ENCODE measurements at regions not wholly inside any gene's neighbourhood (a gene's known extent, or its start where the extent isn't known, plus 50 kb on each side); places are given as distances from the start of the nearest gene placed in this dataset.

DNA sequence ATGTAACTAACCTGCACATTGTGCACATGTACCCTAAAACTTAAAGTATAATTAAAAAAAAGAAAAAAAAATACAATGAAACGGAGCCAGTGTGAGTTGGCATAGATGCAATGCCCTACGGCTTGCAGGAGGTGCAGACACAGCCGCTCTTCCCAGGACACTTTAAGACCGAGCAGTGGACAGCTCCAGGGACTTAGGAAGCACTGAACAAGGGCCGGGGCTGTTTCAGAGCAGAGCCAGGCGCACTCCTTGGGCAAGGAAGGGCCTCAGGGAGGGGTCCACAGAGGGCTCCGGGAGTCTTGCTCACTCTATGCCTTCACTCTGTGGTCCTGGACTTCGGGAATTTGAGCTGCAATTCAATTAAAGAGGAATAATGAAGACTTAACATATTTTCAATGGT, 355.3 kb downstream of the TCERG1L start:
- no peak for DNase-seq (ENCODE audit: low read depth in 1 of 2, low spot score in 1 of 2)

DNA sequence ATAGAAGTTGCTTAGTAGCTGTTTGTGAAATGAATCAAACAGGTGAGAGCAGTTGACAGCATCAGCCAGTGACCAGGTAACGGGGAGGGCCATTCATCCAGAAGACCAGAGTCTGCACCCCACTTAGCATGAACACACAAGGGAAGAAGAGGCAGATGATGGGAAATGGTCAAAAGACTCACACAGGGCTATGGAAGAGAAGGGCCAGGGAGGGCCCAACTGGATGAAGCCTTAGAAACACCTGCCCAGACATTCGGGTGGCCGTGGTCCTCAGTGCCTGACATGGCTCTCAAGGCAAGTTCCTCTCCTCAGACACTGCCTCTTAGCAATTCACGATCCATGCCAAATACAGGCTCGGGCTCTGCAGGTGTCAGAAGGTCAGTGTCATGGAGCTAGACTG, 354.1 kb downstream of the TCERG1L start:
- no peak for DNase-seq (ENCODE audit: low read depth in 1 of 2, low spot score in 1 of 2)

DNA sequence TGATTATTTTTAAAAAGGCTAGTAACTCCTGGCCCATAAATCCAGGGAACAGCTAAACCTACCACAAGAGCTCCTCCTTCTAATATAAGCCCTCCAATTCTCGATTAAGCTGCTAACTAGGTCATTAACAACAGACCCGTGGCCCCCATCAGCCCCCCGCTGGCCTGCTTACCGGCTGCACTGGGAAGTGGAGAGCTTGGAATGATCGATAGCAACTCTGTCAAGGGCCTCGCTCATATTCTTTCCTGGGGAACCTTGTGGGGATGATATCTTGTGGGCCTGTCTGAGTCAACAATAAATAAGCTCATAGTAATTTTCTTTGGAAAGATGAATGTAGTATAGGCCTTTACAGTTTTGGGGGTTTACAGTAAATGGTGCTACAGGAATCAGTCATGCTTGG, 353.5 kb downstream of the TCERG1L start:
- no peak for DNase-seq (ENCODE audit: low read depth in 1 of 2, low spot score in 1 of 2)

DNA sequence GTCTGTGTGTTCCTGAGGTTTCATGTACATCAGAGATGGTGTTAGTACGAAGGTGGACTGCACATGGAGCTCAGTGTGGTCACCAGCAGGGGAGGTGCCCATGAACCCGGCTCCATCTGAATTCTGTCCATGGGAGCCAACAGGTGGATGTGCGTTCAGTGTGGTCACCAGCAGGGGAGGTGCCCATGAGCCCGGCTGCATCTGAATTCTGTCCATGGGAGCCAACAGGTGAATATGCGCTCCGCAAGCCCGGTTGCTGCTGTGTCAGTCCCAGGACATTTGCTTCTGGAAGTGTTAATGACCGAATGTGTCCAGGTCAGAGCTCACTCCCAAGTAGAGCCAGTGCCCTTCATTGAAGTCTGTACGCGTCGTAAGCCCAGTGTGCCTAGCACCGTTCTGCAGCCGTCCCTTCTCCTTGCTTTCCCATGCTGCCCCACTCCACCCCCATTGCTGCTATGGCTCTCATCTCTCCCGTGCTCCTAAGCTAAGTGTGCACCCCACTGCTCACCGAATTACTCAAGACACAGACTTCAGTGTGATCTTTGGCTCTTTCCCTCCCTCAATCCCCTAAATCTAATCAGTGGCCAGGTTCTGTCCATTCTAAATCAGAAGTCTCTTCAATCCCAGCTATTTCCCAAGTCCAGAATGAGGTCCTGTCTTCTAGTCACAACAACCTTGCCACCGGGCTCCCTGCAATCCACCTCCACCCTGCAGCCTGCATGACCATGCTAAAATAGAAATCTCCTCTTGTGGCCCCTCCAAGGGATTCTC, 352.4 kb downstream of the TCERG1L start:
- no peak for DNase-seq (ENCODE audit: low read depth in 1 of 2, low spot score in 1 of 2)

DNA sequence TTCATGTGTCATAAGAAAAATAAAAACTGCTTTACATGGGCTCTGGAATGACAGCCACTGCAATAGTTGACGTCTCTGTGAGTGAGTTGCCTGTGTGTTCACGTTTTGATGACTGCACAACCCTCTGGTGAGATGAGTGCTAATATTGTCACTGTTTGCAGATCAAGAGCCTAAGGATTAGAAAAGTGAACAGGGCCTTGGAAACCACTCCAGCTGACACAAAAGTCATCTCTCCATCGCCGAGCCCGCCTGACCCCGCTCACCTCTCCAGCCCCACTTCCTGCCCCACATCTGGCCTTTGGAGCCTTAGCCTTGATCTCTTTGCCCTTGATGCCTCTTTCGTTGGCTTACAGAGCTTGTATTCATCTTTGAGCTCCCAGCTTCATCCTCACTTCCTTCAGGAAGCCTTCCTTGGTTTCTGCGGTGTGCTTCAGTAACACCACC, 351.7 kb downstream of the TCERG1L start:
- no peak for DNase-seq (ENCODE audit: low read depth in 1 of 2, low spot score in 1 of 2)

DNA sequence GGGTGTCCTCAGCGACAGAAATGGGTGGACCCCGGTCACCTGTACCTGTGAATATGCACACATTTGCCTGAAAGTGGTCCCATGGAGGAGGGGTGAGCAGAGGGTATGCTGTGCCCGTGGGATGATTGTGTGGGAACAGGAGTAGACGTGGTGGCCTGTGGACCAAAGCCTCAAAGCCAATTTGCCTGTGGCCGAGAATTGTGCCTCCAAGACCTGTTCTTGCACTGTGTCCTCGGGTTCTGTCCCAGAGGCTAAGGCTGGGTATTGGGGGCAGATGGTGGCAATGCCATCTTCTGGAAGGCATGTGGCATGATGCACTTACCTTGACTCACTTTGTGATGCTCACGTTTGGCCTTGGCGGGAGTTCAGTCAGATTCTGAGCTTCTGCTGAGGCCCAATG, 351.0 kb downstream of the TCERG1L start:
- no peak for DNase-seq (ENCODE audit: low read depth in 1 of 2, low spot score in 1 of 2)

DNA sequence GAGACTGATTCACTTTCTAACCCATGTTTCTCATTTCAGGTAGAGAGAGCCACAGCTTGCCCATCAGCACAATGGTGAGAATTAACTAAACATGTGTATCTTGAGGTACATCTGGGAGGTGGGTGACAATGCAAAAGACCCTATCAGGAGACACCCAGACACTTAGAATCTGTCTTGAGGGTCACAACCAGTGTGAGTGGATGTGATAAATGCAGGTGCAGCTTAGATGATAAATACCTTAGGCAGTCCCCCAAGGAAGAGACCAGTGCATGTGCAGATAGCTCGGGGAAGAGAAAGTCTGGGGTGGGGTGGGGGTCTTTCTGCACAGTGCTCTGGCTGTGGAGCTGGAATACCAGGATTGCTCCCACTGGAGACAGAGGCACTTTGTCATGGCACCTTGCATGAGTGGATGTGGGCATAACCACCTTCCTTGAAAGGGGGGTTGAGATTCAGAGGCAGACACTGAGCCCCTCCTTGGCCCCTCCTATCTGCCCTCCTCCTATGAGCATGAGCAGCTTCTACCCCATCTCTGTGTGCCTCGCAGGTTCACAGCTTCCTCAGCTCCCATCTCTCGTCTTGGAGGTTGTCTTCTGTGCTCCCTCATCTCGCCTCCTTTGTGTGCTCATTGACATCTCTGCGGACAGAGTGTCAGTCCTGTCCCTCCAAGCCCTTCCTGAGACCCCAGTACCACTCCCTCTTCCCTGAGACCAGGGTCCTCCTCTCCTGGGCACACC, 349.8 kb downstream of the TCERG1L start:
- DNase-seq (ENCODE audit: low read depth in 1 of 2, low spot score in 1 of 2), result no peak

DNA sequence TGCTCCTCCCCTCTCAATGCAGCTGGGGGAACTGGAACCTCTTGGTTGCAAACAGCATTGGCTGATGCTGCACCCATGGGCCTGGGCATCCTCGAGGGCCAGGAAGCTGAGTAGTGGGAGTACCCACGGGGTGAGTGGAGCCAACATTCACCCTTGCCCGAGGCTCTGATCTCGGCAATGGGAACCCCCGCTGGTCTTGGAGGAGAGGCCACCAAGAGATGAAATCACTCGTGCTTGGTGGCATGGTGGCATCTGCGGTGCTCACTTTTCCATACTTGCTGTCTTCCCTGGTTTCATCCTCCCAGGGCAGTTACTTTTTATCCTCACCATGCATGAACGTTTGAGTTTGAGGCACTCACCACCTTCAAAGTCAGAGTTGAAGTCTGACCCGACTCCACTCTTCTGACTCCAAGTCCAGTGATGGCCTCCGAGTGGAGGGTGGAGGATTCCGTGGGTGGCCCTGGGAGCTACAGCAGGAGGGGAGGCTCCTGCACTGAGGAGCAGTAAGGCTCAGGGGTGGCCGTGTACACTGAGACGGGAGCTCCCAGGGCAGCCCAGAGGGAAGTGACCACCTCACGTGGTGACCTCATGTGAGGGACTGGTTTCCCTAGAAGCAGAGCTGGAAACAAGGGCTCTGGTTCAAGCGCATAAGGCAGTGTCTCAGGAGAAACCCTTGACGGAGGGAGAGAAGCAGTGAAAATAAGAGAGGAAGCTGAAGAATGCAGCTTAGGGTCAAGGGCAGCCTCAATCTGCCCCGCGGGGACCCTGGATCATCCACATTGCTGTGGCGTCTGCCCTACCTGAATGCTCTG, 349.1 kb downstream of the TCERG1L start:
- no peak for DNase-seq (ENCODE audit: low read depth in 1 of 2, low spot score in 1 of 2)

DNA sequence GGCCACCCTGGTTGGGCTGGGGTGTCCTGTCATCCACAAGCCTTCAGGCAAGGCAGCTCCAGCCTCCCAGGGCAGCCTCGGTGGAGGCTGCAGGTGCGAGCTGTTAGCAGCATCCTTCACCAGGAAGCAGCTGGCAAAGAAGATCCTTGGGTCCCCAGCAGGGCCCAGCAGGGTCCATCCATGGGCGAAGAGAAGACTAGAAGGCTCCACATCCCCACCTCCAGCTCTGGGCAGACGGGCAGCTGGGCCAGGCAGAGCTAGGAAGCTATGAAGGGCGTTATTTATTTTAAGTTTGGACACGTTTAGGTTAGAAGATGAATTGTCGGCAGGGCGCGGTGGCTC, 348.5 kb downstream of the TCERG1L start:
- DNase-seq (ENCODE audit: low read depth in 1 of 2, low spot score in 1 of 2), result no peak

DNA sequence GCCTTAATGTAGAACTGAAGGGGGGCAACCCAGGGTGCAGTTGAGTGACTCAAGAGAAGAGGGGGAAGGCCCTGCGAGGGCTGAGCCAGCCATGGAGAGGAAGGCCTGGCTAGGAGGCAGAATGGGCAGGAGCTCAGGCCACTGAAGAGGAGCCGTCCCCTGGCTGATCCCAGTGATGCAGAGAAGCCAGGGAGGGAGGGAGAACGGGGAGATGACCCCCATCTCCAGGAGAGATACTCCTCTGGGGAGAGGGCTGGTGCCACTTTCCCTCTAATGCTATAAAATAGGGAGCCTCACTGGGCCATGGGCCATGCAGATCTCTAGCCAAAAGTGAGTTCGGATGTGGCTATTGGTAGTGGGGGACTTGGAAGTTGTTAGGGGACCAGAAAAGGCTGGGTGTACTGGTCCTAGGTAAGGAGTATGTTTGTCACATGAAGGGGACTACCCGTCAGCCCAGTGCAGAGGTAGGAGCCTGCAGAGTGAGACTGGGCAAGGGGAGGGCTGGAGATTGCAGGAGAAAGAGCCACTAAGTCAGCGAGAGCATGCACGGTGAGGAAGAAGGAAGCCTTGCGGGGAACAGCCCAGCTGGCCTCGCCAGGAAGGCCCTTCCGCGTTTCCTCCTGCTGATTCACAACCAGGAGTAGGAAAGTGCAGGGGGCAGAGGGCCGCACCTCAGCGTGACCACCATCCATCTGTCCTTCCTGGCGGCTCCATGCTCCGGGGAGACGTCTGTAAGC, 347.6 kb downstream of the TCERG1L start:
- no peak for DNase-seq (ENCODE audit: low read depth in 1 of 2, low spot score in 1 of 2)

DNA sequence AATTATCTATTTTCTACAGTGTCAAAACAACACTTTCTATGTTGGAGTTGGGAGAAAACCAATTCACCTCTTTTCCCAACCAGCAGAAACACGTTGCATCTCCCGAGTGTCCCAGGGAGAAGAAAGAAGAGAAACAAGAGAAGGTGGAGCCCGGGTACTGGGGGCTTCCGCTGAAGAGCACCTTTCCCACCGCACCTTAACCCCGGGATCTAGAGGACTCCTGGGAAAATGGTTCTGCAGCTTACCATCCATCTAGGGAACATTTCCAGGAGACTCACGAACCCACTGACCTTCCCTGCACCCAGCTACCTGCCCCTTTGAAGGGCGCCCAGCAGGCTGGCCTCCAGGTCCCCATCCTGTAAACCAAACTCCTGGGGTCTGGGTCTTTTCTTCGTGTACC, 346.8 kb downstream of the TCERG1L start:
- DNase-seq (ENCODE audit: low read depth in 1 of 2, low spot score in 1 of 2), result no peak

DNA sequence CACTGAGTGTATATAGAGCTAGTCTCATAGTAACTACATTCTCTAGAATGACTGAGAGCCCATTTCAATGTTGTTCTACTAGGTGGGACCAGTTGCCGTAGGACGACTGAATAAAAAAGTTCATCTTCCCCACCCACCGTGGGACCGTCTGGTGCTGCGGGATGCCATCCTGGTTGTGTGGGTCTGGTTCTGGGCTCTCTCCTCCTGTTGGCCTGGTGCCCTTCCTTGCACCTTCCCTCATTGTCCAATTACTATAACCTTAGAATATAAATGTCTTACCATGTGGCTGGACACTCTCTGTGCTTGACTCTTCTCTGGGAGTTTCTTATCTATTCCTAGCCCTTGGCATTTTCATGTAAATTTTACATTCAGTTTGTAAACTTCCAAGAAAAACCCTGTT, 344.4 kb downstream of the TCERG1L start:
- no peak for DNase-seq (ENCODE audit: low read depth in 1 of 2, low spot score in 1 of 2)

DNA sequence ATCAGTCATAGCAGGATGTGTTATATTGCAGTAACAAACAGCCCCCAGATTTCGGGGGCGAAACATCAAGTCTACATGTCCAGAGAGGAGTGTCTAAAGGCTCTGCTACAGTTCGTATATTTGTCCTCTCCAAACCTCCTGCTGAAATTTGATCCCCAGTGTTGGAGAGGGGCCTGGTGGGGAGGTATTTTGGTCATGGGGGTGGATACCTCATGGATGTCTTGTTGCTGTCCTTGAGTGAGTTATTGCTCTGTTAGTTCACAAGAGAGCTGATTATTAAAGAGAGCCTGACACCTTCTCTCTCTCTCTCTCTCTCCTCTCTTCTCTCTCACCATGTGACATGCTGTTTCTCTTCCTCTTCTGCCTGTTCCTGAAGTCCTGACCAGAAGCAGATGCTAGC, 343.7 kb downstream of the TCERG1L start:
- no peak for DNase-seq (ENCODE audit: low read depth in 1 of 2, low spot score in 1 of 2)

DNA sequence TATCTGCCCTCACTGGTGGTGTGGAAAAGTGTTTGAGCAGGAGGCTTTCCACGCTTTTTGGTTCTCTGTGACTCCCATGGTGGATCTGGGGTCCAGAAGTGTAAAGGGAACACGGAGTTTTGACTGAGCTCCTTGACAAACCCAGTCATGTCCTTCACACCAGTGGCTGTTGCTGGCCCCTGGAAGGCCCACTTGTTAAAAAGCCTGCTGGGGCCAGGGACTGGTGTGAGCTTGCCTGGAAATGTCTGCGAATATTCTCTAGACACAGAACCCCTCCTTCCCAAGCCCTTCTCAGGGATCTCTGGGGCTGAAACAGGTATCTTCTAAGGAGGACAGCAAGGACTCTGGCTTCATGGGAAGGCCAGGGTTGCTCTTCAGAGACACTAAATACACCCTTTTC, 343.0 kb downstream of the TCERG1L start:
- DNase-seq (ENCODE audit: low read depth in 1 of 2, low spot score in 1 of 2), result no peak

DNA sequence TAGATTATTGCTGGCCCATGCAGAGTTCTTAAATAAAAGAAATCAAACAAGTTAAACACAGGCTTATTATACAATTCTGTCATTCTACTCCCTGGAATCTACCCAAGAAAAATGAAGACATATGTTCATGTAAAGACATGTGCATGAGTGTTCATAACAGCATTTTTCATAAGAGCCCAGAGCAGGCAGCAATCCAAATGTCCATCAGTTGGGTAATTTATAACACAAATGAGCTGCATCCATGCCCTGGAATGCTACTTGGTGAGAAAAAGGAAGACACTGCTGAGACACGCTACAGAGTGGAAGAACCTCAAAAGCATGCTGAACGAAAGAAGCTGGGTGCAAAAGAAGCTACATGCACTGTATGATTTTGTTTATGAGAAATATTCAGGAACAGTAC, 342.6 kb downstream of the TCERG1L start:
- no peak for DNase-seq (ENCODE audit: low read depth in 1 of 2, low spot score in 1 of 2)

DNA sequence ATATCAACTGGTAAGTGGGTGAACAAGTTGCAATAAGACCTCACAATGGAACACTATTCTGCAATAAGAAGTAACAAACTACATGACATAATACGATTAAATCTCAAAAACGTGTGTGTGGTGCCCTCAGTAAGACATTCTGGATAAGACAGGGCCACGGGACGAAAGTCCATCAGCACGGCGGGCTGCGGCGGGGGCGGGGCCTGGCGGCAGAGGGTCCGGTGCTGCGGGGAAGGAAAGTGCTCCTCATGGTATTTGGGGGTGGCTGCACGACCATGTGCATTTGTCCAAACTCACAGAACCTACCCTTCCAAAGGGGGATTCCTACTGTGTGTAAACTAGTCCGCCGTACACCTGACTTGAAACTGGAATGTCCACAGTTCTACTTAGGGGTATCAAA, 341.8 kb downstream of the TCERG1L start:
- no peak for DNase-seq (ENCODE audit: low read depth in 1 of 2, low spot score in 1 of 2)

DNA sequence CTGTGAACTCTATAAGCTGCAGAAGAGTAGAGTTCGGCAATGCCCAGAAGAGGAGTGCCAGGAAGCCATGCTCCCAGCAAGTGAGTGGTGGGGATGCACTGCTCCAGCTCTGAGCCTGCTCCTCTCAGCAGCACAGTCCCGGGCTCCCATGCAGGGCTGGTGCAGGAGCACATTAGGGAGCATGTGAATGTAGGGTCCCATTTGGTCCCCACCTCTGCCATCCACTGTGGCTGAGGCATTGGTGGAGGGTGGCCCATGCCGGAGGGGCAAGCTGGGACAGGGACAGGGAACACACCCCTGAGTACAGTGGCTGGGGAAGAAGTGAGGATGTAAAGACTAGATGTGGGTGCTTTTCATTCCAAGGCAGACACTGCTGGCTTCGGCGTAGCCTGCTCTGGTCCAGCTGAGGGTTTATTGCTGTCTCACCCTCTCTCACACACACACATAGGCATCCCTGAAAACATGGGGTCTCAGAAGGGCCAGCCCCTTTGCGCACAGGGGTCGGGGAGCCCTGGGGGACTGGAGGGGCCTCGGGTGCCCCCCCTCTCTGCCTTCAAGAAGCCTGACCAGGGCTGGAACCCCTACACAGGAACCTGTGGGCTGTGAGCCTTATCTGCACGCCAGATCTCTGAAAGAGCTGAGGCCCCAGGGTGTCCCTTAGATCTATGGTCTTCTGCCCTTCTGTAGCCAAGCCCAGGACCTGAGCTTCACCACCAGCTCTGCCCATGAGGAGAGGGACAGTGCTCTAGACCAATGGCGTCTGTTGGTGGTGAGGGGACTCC, 341.0 kb downstream of the TCERG1L start:
- no peak for DNase-seq (ENCODE audit: low read depth in 1 of 2, low spot score in 1 of 2)

DNA sequence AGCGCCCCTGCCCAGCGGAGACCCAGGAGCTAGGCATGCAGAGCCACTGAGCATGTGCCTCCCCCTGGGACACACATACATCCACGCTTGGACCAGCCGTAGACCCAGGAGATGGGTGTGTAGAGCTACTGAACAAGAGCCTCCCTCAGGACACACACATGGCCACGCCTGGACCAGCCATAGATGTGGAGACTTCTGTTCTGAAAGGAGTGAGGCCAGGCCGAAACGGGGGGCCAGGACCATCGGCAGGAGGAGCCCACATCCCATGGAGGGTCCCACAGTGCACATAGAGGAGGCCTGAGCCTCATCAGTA, 340.4 kb downstream of the TCERG1L start:
- no peak for DNase-seq (ENCODE audit: low read depth in 1 of 2, low spot score in 1 of 2)

DNA sequence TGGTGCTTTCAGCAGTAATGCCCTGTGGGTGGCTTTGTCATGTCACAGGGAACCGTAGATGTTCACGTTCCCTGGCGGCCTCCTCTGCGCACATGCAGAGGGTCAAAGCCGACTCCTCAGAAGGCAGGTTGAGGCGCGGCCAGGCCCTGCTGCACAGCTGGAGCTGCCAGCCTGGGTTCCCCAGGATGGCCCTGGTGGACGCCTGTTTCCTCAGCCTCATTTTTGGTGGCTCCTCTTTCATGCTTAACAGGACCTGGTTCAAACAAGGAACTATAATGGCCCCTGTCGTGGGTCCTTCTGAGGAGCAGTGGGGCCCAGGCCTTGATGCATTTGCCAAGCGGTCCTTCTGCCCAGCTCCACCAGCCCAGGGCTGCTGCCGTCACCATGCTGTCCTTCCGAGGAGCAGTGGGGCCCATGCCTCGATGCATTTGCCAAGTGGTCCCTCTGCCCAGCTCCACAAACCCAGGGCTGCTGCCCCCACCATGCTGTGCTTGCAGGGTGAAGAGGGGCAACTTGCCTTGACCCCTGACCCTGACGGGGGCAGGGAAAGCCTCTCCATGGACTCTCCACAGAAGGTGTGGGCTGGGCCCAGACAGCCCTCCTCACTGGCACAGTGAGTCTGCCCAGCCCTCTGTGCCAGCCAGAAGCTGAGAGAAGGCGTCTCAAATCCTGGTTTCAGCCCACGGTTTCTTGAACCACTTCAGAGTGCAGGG, 338.2 kb downstream of the TCERG1L start:
- DNase-seq (ENCODE audit: low read depth in 1 of 2, low spot score in 1 of 2), result no peak

DNA sequence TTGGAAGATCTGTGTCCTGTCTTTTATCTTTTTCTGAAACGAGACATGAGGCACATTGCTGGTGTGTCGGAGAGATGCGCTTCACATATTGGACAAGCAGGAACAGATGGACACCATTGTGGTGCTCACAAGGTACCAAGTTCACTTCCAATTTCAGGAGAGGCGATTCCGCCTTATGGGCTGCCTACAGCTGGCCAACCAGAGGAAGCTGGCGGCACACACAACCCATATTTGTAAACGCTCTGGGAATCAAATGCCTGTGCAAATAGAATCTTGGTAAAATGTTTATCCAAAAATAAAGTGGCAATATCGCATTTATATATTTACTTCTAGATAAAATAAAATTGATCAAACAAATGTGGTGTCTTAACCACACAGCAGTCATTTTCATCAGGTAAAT, 337.4 kb downstream of the TCERG1L start:
- DNase-seq (ENCODE audit: low read depth in 1 of 2, low spot score in 1 of 2), result no peak

Measured in stimulated activated CD4-positive, alpha-beta T cell treated with anti-CD3 and anti-CD28 coated beads, Interleukin-15, amount 100 ng/mL, for 1 hour (primary cell).